NCI-H2227 (cell line): ENCODE measurements at regions not wholly inside any gene's neighbourhood (a gene's known extent, or its start where the extent isn't known, plus 50 kb on each side); places are given as distances from the start of the nearest gene placed in this dataset.

Experiments used
- DNase-seq: peaks from one replicate; lab custom pipeline; 2025; ENCODE audit not compliant: unreplicated experiment; lab: John Stamatoyannopoulos, UW

DNA sequence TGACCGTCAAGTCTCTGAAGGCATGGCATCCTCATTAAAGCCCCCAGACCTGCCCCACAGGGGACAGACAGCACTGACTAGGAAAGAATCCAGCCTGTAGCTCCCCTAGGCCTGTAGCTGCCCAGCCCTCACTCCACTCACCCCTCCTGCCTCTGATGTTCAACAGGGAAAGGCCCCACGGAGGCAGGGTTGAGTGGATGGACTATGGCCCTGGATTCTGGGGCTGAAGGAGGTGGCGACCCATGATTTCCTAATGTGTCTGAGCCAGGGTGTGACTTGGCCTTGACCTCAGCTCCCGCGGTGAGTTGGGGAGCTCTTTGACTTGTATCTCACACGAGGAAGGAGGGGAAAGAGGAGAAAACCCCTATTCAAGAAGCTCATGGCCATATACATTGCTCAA lies 238.5 kb upstream of the CSF3R start:
- no peak for DNase-seq

DNA sequence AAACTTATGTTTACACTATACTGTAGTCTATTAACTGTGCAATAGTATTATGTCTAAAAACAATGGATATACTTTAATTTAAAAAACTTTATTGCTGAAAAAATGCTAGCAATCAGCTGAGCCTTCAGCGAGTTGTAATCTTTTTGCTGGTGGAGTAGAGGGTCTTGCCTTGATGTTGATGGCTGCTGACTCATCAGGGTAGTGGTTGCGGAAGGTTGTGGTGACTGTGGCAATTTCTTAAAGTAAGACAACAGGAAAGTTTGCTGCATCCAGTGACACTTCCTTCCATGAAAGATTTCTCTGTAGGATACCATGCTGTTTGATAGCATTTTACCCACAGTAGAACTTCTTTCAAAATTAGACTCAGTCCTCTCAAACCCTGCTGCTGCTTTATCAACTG lies 234.7 kb upstream of the CSF3R start:
- DNase-seq, result no peak

DNA sequence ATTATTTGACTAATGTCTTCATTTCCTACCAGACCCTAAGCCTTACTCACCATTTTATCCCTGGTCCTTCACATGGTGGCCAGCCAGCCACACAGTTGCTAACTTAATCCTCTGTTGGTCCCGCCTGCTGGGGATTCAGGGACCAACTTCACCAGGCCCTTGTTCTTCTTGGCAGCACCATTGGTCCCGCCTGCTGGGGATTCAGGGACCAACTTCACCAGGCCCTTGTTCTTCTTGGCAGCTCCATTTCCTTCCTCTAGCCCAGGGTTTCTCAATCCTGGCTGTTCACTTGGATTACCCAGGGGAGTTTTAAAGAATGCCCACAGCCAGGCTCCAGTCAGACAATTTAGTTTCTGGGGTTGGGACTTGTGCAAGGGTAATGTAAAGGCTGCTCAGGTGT lies 233.1 kb upstream of the CSF3R start:
- no peak for DNase-seq

DNA sequence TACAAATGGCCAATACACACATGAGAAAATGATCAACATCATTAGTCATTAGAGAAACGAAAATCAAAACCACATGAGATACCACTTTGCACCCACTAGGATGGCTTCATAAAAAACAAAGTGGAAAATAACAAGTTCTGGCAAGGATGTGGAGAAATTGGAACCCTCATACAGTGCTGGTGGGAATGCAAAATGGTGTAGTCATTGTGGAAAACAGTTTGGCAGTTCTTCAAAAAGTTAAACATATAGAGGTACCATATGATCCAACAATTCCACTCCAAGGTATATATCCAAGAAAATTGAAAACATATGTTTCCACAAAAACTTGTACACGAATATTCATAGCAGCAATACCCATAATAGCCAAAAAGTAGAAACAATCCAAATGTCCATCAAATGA lies 231.6 kb upstream of the CSF3R start:
- DNase-seq, result no peak

DNA sequence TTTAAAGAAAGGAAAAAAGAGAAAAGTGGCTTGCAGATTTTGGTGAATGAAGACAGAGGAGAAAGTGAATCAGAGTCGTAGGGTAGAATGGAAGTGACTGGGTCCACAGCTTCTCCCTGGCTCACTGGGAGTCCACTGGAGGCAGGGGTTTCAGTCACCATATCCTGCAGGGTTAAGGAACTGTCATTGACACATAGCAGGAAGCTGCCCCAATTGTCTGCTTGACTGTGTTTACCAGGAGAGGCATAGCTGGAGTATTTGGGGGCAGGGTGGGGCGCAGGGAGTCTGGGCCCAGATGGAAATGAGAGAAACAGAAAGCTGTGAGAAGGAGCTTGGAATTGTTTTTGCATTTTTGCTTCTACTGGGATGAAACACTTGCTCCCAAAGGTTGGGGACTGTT lies 228.8 kb upstream of the CSF3R start:
- no peak for DNase-seq

DNA sequence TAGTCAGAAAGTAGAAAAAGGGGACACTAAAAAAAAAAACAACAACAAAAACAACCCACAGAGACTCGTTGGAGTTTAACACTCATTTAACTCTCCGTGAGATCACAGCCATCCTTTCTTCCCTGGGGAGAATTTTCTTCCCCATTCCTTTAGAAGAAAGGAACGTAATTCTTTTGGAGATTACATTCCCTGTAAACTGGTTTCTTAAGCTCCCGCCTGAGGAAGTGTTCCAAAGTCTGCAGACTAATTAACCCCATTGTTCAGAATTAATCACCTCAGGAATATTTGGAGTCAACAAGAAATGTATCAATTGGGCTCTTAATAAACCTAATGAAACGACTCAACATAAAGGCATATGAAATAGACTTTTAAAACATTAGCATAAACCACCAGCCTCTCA lies 228.2 kb upstream of the CSF3R start:
- DNase-seq, result no peak

DNA sequence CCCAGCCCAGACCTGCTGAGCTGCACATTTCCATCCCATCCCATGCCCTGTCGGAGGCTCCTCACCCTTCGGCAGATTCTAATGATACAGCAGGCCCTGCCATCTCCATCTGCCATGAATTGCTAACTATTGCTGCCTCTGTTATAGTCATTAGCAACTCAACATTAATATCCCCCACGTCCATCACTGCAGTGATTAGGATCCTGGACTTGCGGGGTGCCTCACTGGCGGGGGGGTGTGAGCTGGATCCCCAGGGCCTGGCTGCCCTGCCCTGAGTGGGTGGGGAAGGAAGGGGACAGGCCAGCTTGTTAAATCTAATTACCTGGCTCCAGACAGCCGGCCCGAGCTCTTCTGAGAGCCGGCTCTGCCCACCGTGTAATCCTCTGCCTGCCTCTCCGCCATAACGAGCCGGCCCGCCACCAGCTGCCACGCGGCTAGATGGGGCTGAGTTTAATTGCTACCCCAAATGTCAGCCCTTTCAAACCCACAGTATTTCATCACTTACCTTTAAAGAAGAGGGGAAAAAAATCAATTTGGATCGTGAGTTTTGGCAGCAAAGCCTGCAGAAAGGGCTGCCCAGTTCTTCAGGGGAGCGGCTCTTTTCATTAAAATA lies 227.3 kb upstream of the CSF3R start:
- DNase-seq, result peak; percentile 77

DNA sequence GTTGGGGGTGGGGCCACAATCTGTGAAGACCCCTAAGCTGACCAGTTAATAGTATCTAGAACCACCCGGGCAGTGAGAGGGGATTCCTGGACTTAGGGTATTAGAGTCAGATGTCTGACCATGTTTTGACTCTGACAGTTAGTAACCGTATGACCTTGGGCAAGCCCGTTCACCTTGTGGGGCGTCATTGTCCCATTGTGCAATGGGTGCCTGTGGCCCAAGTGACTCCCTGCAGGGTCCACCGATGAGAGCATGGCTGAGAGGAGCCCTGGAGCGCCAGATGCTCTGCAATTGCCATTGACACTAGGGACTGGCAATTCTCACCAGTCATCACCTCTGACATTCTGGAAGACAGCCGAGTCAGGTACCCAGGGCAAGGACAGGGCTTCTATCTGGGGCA lies 225.9 kb upstream of the CSF3R start:
- DNase-seq, result no peak

DNA sequence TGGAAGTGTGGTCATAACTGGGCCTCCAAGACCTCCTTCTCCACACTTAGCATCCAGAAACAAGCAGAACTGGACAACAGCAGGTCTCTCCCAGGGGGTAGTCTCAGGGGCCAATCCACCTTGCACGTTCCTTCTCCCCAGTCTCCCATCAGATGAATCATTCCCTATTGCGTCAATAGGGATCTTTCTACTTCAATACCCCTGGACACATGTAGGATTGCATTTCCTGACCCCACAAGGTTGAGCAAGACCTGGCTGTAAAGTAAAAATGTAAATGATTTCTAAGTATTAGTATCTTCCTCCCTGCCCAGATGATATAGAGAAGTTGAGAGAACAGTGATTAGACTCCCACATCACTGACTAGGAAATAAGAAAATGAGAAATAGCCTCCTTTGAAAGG lies 224.5 kb upstream of the CSF3R start:
- no peak for DNase-seq

DNA sequence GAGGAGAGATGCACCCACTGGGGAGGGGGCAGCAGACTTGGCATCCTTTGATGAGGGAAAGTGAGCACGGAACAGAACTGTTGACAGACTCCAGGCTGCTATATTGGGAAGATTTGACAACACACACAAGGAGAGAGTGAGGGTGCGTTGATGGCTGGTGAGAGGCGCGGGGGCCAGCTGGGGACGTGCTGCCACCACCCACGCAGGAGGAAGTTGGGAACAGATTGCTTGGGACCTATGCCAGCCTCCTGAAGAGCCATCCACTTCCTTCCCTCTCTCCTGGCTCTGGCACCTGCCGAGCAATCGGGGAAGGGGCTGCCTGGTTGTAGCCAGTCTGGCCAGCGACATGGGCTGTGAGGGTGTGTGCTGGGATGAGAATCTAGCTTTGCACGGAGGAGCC lies 223.7 kb upstream of the CSF3R start:
- no peak for DNase-seq

DNA sequence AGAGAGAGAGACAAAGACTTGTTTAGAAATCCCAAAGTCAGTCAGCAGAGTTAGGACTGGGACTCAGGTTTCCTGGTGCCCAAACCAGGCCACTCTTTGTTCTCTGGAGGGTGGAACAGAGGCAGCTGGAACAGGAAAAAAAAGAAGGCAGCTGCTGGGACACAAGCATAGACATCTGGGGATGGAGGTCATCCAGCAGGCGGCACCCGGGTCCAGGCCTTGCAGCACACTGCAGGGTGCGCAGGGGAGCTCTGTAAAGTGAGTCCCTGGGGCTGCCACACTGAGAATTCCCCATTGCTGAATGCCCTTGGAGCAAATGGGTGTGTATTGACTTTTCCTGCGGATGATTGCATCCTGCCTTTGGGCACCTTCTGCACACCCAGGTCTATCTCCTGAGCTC lies 222.9 kb upstream of the CSF3R start:
- no peak for DNase-seq

DNA sequence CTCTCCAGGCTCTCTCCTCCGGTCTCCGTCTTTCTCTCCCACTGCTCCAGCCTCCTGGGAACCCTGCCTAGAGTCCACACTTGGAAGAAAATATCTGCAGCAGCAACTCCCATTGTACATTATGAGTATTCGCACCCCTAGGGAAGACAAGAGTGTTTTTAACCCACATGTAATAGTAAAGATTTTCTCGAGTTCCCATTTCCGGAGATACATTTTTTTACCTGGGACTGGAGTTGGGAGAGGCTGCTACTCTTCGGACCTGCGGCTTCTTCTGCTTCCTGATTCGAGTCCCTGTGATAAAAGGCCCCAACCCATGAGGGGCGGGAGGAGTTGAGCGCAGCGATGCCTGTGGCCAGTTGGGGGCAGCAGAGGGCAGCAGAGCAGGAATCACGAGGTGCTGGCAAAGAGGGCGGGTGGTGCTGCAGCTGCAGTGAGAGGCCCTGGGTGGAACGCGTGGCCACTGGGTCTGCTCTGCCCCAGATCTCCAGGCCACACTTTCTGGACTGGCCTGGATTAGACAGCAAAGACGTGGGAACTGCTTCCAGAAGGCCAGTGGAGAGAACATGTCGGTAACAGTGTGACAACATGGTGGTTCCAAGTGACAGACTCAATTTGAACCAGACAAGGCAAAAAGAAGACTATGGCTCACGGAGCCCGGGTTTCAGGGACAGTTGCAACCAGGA lies 221.0 kb upstream of the CSF3R start:
- peak; percentile 86 for DNase-seq

DNA sequence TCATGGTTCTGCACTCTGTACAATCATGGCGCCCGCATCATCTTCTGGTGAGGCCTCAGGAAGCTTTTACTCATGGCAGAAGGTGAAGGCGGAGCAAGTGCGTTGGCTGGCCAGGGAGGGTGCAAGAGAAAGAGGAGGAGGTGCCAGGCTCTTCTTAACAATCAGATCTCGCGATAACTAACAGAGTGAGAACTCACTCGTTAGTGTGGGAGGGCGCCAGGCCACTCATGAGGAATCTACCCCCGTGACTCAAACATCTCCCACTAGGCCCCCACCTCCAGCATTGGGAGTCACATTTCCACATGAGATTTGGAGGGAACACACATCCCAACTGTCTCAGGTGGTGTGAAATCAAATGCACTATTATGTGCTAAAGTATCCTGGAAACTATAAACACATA lies 220.2 kb upstream of the CSF3R start:
- no peak for DNase-seq

DNA sequence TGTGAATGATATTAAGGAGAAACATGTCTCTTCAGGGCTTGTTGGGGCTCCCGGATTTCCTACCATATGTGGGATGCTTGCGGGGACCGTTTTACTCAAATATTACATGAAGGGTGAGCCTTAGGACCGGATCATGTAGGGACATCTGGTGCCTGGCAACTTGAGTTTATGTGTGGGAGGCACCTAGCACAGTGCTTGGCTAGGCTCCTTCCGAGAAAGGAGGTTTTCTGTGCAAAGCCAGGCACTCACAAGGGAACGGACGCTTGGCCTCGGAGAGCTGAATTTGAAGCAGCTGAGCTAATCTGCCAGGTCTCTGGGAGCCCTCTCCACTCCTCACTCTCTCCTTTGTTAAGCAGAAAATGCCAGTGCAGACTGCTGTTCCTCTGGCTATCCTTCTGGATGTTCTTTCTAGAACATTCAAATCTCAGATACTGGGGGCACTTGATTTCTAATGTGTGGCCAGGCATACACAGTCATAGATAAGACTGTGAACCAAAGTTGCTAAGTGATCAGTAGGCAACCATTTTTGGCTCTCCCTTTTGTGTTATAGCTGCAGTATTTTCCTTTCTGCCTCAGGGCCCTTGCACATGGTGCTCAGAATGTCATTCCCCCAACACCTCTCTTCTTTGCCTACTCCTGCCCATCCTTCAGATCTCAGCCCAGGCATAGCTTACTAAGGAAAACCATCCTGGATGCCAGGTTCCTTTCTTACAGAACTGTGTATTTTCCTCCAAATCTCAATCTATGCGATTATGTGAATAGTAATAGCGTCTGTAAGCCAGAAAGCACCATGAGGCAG lies 216.6 kb upstream of the CSF3R start:
- no peak for DNase-seq

DNA sequence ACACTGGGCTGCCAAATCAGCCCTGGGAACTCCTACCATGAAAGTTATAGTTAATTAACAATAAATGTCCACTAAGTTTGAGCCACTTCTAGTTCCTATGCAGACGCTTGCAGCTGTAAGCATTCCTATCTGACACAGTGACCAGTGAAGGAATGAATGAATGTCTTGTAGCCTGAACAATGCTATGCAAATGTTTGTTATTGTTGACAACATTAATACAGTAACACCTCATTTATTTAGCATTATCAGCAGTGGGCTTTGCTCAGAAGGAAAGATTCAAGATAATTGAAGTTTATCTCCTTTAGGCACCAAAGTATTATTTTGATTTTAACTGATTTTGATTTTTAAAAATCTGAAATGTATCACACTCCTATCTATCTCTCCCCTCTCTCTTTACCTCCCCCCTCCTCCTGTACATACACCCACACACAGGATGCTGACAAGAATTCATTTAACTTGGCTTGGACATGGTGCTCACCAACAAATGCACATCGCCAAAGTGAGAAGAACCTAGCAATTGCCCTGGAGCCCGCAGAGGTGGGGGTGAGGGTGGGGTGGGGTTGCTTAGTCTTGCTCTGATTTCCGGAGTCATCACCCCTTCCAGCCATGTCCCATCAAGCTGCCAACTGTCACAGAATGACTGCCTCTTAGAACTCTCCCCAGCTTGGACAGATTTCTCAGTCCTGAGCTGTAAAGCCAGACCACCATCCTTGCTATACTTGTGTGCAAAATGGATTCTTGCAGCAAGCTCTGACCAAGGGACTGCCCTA lies 215.3 kb upstream of the CSF3R start:
- DNase-seq, result no peak

DNA sequence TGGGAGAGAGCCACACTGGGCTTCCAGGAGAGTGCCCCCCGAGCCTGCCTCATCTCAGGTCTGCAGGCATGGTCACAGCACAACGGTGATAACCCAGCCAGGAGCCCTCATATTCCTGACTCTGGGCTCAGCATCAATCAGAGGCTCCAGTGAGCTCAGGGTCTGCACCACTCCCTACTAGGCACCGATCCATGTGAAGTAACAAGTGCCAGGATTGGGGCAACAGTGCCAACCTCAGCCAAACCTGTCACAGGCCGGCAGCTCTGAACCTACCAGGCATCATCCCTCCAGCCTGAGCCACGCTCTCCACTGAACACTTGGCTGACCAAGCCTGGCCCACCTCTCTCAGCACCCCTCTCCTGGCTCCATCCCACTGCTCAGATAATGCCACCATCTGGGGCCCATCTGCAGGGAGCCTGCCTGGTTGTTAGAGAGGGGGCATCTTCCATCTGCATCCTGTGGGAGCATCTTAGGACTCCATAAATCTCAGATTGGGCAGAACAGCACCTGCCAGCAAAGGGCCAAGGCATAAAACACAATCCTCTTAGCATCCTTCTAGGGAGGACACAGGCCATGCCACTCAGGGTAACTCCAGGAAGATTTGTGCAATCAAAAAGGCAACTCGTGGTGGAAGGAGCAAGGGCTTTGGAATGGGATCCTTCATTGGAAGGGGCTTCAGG lies 213.7 kb upstream of the CSF3R start:
- no peak for DNase-seq

DNA sequence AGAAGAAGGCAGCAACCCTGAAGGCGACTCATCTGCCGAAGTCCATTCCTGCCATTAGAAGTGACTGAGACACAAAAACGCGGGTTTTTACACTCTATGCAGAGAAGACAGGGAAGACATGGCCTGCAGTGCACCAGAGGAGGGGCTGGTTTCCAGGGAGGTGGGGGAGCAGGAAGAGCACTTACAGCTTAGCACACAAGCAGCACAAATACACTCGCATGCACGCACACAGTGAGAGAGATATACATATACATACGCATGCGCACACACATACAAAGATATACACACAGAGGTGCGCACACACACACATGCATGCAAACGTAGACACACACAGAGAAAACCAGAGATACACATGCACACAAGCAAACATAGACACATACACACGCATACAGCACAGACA lies 210.9 kb upstream of the CSF3R start:
- no peak for DNase-seq

DNA sequence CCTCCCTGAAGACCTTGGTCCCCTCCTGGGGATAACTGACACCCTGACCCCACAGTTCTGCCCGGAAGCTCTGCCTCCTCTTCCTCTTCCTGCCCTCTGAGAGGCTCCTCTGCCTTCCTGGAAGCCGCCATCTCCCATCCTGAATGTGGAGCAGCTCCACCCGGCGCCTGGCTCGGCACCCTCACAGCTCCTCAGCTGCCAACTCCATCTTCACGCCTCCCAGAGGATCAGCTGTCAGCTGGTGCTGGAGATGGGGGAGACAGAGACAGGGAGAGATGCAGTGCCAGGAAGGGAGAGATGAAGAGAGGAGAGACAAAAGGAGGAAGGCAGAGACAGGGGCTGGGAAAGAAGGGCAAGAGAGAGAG lies 210.4 kb upstream of the CSF3R start:
- DNase-seq, result no peak

DNA sequence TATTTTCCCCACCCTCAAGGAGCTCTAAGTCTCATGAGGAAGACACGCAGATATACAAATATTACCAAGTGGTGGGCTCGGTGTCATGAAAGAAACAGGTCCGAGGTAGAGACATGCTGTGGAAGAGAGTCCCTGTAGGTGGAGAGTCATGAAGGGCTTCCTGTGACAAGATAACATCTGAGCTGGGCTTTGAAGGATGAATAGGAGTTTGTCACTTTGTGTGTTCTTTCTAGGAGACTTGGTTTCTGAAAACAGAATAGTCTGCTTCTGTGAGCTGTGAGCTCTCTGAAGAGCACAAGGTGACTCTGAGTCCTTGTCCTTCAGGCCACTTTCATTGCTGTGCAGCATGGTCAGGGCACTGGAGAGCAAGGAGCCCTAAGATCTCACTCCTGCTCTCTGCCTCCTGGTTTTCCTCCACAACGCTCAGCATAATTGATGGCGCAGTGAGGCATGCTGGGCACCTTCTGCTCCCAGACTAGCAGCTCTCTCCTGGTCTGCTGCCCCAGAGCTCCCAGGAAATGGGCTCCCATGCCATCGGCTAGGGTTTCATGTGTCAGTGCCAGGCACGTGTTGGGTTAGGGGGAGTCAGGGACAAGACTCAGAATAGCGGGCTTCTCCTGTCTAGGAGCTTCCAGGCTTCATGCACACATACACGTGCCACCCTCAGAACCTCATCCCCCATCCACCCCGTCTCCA lies 209.9 kb upstream of the CSF3R start:
- no peak for DNase-seq

DNA sequence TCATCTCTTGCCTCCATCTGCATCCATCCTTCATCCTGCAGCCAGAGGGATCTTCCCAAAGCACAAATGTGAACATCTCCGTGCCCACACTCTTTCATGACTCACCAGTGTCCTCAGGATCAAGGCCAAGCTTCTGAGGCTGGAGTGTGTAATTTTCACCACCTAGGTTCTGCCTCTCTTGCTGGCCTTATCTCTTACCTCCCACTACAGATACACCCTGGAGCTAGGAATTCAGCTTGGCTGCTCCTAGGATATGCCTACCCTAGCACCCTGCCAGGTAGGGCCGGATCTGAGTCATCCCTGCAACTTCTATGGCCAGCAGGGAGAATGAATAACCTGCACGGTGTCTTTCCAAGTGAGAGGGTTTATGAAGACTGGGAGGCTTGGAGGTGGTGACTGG lies 208.7 kb upstream of the CSF3R start:
- no peak for DNase-seq

DNA sequence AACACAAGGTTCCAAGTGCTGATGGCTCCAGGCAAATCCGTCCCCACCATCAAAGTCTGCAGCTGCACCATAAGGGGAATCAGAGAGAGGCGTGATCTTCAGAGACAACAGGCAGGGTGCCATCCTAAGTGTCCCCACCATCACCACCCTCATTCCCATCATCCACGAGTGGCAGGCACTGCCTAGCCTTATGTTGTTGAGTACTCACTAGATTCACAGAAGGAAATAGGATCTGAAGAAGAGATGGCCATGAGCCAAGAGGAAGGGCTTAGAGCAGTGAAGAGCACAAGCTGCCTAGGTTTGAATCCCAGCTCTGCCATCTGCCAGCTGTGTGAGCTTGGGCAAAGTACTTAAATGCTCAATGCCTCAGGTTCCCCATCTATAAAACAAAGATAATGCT lies 207.3 kb upstream of the CSF3R start:
- no peak for DNase-seq
